BLaER1 treated with 17β-estradiol and CSF1 and Interleukin-3, amounts not matched to agents 10 nM and 100 nM (cell line): ENCODE measurements at regions not wholly inside any gene's neighbourhood (a gene's known extent, or its start where the extent isn't known, plus 50 kb on each side); places are given as distances from the start of the nearest gene placed in this dataset.

ENCODE experiments used
- H3K27ac ChIP-seq, 11 experiments: shearing (Covaris generic); formaldehyde crosslinking; 2 replicates each; pipeline ENCODE4 v1.8.1; 2022
- H3K27me3 ChIP-seq, 11 experiments: shearing (Covaris generic); formaldehyde crosslinking; 2 replicates each; pipeline ENCODE4 v1.8.1; 2022
- H3K36me3 ChIP-seq, 11 experiments: shearing (Covaris generic); formaldehyde crosslinking; 2 replicates each; pipeline ENCODE4 v1.8.1; 2022
- H3K4me1 ChIP-seq, 10 experiments: shearing (Covaris generic); formaldehyde crosslinking; 2 replicates each; pipeline ENCODE4 v1.8.1; 2022
- H3K4me2 ChIP-seq, 11 experiments: shearing (Covaris generic); formaldehyde crosslinking; 2 replicates each; pipeline ENCODE4 v1.8.1; 2022
- H3K4me3 ChIP-seq, 10 experiments: shearing (Covaris generic); formaldehyde crosslinking; 2 replicates each; pipeline ENCODE4 v1.8.1; 2022
- H3K9ac ChIP-seq, 11 experiments: shearing (Covaris generic); formaldehyde crosslinking; 2 replicates each; pipeline ENCODE4 v1.8.1; 2022
- H3K9me3 ChIP-seq, 11 experiments: shearing (Covaris generic); formaldehyde crosslinking; replicated peaks in 1 of 11; 2 replicates each; pipeline ENCODE4 v1.8.1; 2022
- H4K20me1 ChIP-seq, 11 experiments: shearing (Covaris generic); formaldehyde crosslinking; 2 replicates each; pipeline ENCODE4 v1.8.1; 2022
- Cebpa-rat ChIP-seq, 11 experiments: shearing (Covaris generic); IDR thresholded peaks; 2 replicates each; pipeline ENCODE4 v1.8.1; 2022

- Histone ChIP-seq H3K4me2 (no peak overlapping the region), H3K4me3 (no peak overlapping the region), H3K27ac (no peak overlapping the region), H4K20me1 (peaks cover 0 to 13% (median 0%) of the 10 kb centered on the region in 11 experiments; a peak in 2 of 22 replicates), H3K9ac (no peak overlapping the region), H3K27me3 (no peaks in the 10 kb centered on the region), H3K9me3 (no peaks in the 10 kb centered on the region), H3K4me1 (peaks cover 0 to 16% (median 11%) of the 10 kb centered on the region in 10 experiments; a peak in 11 of 20 replicates), H3K36me3 (no peaks in the 10 kb centered on the region)
- TF ChIP-seq Cebpa-rat (IDR thresholded peaks at IDR 0.05): no peak
Measured at GRCh38 chr4:1538941-1539772, 132.9 kb upstream of the NKX1-1 start.

- H3K36me3 ChIP-seq: no peaks in the 10 kb centered on the region
- no peak overlapping the region for H3K27ac ChIP-seq
- H3K9me3 ChIP-seq: no peaks in the 10 kb centered on the region
- H3K27me3 ChIP-seq: no peaks in the 10 kb centered on the region
- peaks cover 0 to 8% (median 0%) of the 10 kb centered on the region in 11 experiments; a peak in 2 of 22 replicates for H4K20me1 ChIP-seq
- peaks cover 0 to 7% (median 3%) of the 10 kb centered on the region in 10 experiments; a peak in 11 of 20 replicates for H3K4me1 ChIP-seq
- no peak for TF ChIP-seq Cebpa-rat (IDR thresholded peaks at IDR 0.05)
- no peak overlapping the region for H3K4me2 ChIP-seq
- no peak overlapping the region for H3K4me3 ChIP-seq
- H3K9ac ChIP-seq: no peak overlapping the region
Measured at GRCh38 chr4:1538096-1538410, 131.8 kb upstream of the NKX1-1 start.

- Histone ChIP-seq H3K4me3 (no peak overlapping the region), H3K4me2 (no peak overlapping the region), H3K36me3 (no peaks in the 10 kb centered on the region), H3K4me1 (peaks cover 0 to 2% (median 0%) of the 10 kb centered on the region in 10 experiments; a peak in 3 of 20 replicates), H3K9ac (no peak overlapping the region), H3K27me3 (no peaks in the 10 kb centered on the region), H3K9me3 (no peaks in the 10 kb centered on the region), H3K27ac (no peak overlapping the region), H4K20me1 (peaks cover 0 to 5% (median 0%) of the 10 kb centered on the region in 11 experiments; a peak in 2 of 22 replicates)
- no peak for TF ChIP-seq Cebpa-rat (IDR thresholded peaks at IDR 0.05)
Measured at GRCh38 chr4:1537410-1538095, 131.3 kb upstream of the NKX1-1 start.

- Histone ChIP-seq H3K4me2 (no peak overlapping the region), H3K36me3 (no peaks in the 10 kb centered on the region), H3K27ac (no peak overlapping the region), H3K4me3 (no peak overlapping the region), H3K9me3 (no peaks in the 10 kb centered on the region), H3K27me3 (no peaks in the 10 kb centered on the region), H4K20me1 (peaks cover 0 to 5% (median 0%) of the 10 kb centered on the region in 11 experiments; a peak in 3 of 22 replicates), H3K4me1 (no peaks in the 10 kb centered on the region; a peak in 1 of 20 replicates), H3K9ac (no peak overlapping the region)
- no peak for TF ChIP-seq Cebpa-rat (IDR thresholded peaks at IDR 0.05)
Measured at GRCh38 chr4:1536579-1537409, 130.6 kb upstream of the NKX1-1 start.

- H3K36me3 ChIP-seq: no peaks in the 10 kb centered on the region
- H3K4me1 ChIP-seq: no peaks in the 10 kb centered on the region
- H3K4me2 ChIP-seq: no peak overlapping the region
- no peaks in the 10 kb centered on the region for H3K27me3 ChIP-seq
- no peak overlapping the region for H3K4me3 ChIP-seq
- H3K9me3 ChIP-seq: no peaks in the 10 kb centered on the region
- H3K9ac ChIP-seq: no peak overlapping the region
- peaks cover 0 to 5% (median 0%) of the 10 kb centered on the region in 11 experiments; a peak in 3 of 22 replicates for H4K20me1 ChIP-seq
- no peak for TF ChIP-seq Cebpa-rat (IDR thresholded peaks at IDR 0.05)
- H3K27ac ChIP-seq: no peak overlapping the region
Measured at GRCh38 chr4:1535926-1536578, 129.8 kb upstream of the NKX1-1 start.

- Histone ChIP-seq H3K4me3 (no peak overlapping the region), H4K20me1 (peaks cover 0 to 5% (median 0%) of the 10 kb centered on the region in 11 experiments; a peak in 3 of 22 replicates), H3K9me3 (no peaks in the 10 kb centered on the region), H3K4me1 (no peaks in the 10 kb centered on the region), H3K36me3 (no peaks in the 10 kb centered on the region), H3K27me3 (no peaks in the 10 kb centered on the region), H3K9ac (no peak overlapping the region), H3K4me2 (no peak overlapping the region), H3K27ac (no peak overlapping the region)
- no peak for TF ChIP-seq Cebpa-rat (IDR thresholded peaks at IDR 0.05)
Measured at GRCh38 chr4:1534876-1535526, 128.8 kb upstream of the NKX1-1 start.

- Histone ChIP-seq H3K27ac (no peak overlapping the region), H3K4me3 (no peak overlapping the region), H3K9me3 (no peaks in the 10 kb centered on the region), H3K4me2 (no peak overlapping the region), H3K9ac (no peak overlapping the region), H3K36me3 (no peaks in the 10 kb centered on the region), H3K4me1 (no peaks in the 10 kb centered on the region), H3K27me3 (no peaks in the 10 kb centered on the region), H4K20me1 (peaks cover 0 to 5% (median 0%) of the 10 kb centered on the region in 11 experiments; a peak in 3 of 22 replicates)
- no peak for TF ChIP-seq Cebpa-rat (IDR thresholded peaks at IDR 0.05)
Measured at GRCh38 chr4:1534095-1534872, 128.0 kb upstream of the NKX1-1 start.
